ENCODE measurements at regions not wholly inside any gene's neighbourhood (a gene's known extent, or its start where the extent isn't known, plus 50 kb on each side); places are given as distances from the start of the nearest gene placed in this dataset.

DNA sequence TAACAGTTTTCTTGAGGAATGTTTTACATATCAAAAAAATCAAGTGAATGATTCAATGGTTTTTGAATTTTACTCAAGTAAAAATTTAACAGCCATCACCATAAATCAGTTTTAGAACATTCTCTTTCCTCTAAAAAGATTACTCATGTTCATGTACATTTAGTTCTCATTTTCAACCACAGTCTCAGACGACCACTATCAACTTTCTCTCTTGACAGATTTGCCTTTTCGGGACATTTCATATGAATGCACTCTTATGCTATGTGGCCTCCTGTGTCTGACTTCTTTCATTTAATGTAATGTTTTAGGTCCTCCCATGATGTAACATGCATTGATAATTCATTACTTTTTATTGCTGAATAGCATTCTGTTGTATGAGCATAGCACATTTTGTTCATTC is 309.3 kb upstream of the PLSCR5 start:
- TF ChIP-seq, protein P1, sequence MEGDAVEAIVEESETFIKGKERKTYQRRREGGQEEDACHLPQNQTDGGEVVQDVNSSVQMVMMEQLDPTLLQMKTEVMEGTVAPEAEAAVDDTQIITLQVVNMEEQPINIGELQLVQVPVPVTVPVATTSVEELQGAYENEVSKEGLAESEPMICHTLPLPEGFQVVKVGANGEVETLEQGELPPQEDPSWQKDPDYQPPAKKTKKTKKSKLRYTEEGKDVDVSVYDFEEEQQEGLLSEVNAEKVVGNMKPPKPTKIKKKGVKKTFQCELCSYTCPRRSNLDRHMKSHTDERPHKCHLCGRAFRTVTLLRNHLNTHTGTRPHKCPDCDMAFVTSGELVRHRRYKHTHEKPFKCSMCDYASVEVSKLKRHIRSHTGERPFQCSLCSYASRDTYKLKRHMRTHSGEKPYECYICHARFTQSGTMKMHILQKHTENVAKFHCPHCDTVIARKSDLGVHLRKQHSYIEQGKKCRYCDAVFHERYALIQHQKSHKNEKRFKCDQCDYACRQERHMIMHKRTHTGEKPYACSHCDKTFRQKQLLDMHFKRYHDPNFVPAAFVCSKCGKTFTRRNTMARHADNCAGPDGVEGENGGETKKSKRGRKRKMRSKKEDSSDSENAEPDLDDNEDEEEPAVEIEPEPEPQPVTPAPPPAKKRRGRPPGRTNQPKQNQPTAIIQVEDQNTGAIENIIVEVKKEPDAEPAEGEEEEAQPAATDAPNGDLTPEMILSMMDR (IDR thresholded peaks at IDR 0.05 in 2 of 3, conservative IDR thresholded peaks at IDR 0.05 in 1 of 3; ENCODE audit: borderline replicate concordance in 1 of 3, insufficient read depth in 1 of 3, low read depth in 2 of 3, low read length in 2 of 3): no peak
- TF ChIP-seq SP1 (IDR thresholded peaks at IDR 0.05; ENCODE audit: low read depth) (no peak), POLR2A (IDR thresholded peaks at IDR 0.05; ENCODE audit: borderline replicate concordance, extremely low read depth, insufficient read depth, insufficient read length) (no peak), POLR2AphosphoS5 (IDR thresholded peaks at IDR 0.05; ENCODE audit: low read depth, low read length) (no peak)
